22Rv1 (cell line): ENCODE measurements at regions not wholly inside any gene's neighbourhood (a gene's known extent, or its start where the extent isn't known, plus 50 kb on each side); places are given as distances from the start of the nearest gene placed in this dataset.

ENCODE experiments used
- CTCF ChIP-seq: fragments of 450-650 bp; IDR thresholded peaks from 2 replicates; pipeline ENCODE4 v1.5.1; 2017; ENCODE audit warnings: mild to moderate bottlenecking
- ZFX ChIP-seq: fragments of 450-650 bp; IDR thresholded peaks from 2 replicates; pipeline ENCODE4 v1.6.1; 2017; ENCODE audit warnings: antibody characterized with exemption, borderline replicate concordance

GRCh38 chr13:79650688-79651087 is 169.7 kb downstream of the NDFIP2 start:
- TF ChIP-seq CTCF (no peak), ZFX (no peak)
